ENCODE measurements at regions not wholly inside any gene's neighbourhood (a gene's known extent, or its start where the extent isn't known, plus 50 kb on each side); places are given as distances from the start of the nearest gene placed in this dataset.

DNA sequence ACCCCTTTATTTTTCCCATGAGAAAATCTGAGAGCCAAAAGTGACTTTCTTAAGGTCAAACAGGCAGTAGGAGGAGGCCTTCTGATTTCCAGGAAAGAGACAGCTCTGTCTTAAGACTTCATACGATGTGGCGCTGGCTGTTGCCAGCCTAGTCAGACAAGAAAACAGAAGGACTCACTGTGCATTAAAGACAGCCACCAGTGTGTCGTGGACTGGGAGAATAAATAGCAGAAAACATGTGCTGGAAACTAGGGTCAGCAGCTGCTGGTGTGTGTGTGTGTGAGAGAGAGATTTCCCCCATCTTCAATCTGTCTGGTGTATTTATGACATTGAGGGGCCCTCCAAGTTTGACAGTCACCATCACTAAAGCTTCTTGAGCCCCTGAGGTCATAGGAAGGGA is 708.6 kb upstream of the TMEM132C start:
- H2BK120ac ChIP-seq (replicated peaks; ENCODE audit: low read depth, low read length): no peak overlapping the region
- no peaks in the 10 kb centered on the region for H3K27me3 ChIP-seq (replicated peaks in 1 of 4; ENCODE audit: control insufficient read depth in 3 of 4, extremely low read depth in 1 of 4, insufficient read depth in 3 of 4, low read length in 3 of 4)
- no peak overlapping the region for H3K4ac ChIP-seq (replicated peaks; ENCODE audit: insufficient read length, low read depth, low read length)
- no peak overlapping the region for H4K91ac ChIP-seq (replicated peaks; ENCODE audit: insufficient read length, low read length)
- H3K56ac ChIP-seq (replicated peaks; ENCODE audit: insufficient read length, low read depth, low read length): no peak overlapping the region
- H3K18ac ChIP-seq (ENCODE audit: extremely low read depth, low read length): no peak overlapping the region
- H3K23ac ChIP-seq (ENCODE audit: insufficient read length): no peak overlapping the region
- no peaks in the 10 kb centered on the region for H3K79me1 ChIP-seq (ENCODE audit: low read depth, low read length)
- no peak overlapping the region for H2AFZ ChIP-seq (ENCODE audit: low read length)
- H2BK20ac ChIP-seq (ENCODE audit: low read length): no peak overlapping the region
- no peak overlapping the region for H3K14ac ChIP-seq (ENCODE audit: insufficient read length)
- no peak overlapping the region for H3K4me2 ChIP-seq (ENCODE audit: insufficient read depth in 1 of 2, low read depth in 2 of 2, low read length in 2 of 2)
- 83% methylated on average over 3 of the region's 3 CpGs; no CpG with 5 or more reads in 1 of the 2 experiments for WGBS, 2 experiments (ENCODE audit: extremely low coverage in 1 of 2, insufficient coverage in 1 of 2, insufficient read length in 1 of 2, insufficient replicate concordance in 2 of 2, low coverage in 1 of 2, low lambda C conversion rate in 2 of 2, missing lambda C conversion rate in 1 of 2)
- H2BK5ac ChIP-seq (ENCODE audit: low read depth, low read length): no peak overlapping the region
- ChIA-PET POLR2A (ENCODE audit: partially characterized antibody) (no interaction called here), CTCF (ENCODE audit: partially characterized antibody) (interaction anchor here (0.8 to 3.9 kb wide), 5 partner anchors 9 to 177 kb away, joined by 3 to 19 read pairs (median 4); no protein-coding TSS in a partner anchor)
- H4K20me1 ChIP-seq (replicated peaks in 1 of 2; ENCODE audit: control insufficient read depth in 1 of 2, insufficient read depth in 2 of 2, low read length in 2 of 2): no peaks in the 10 kb centered on the region
- no peaks in the 10 kb centered on the region for H3K23me2 ChIP-seq (ENCODE audit: low read depth, low read length)
- H3K79me2 ChIP-seq (ENCODE audit: control insufficient read depth in 1 of 2, insufficient read depth in 2 of 2, low read length in 2 of 2): no peaks in the 10 kb centered on the region
- H2BK15ac ChIP-seq (ENCODE audit: low read length): no peak overlapping the region
- peaks cover 0 to 3% (median 0%) of the 10 kb centered on the region in 4 experiments; a peak in 1 of 7 replicates for H3K4me1 ChIP-seq (replicated peaks in 1 of 4; ENCODE audit: control insufficient read depth in 3 of 4, insufficient read depth in 4 of 4, low read length in 3 of 4)
- no peak overlapping the region for H2AK5ac ChIP-seq (ENCODE audit: low read depth, low read length)
- no peak overlapping the region for H3K4me3 ChIP-seq (ENCODE audit: extremely low read depth in 1 of 4, insufficient read depth in 2 of 4, low read depth in 3 of 4, low read length in 4 of 4)
- H3K9ac ChIP-seq (replicated peaks in 1 of 4; ENCODE audit: extremely low read depth in 1 of 4, low read depth in 3 of 4, low read length in 3 of 4): no peak overlapping the region
- no peak for DNase-seq (ENCODE audit: low read depth in 1 of 2, low spot score in 2 of 2)
- no peak overlapping the region for H2BK12ac ChIP-seq (ENCODE audit: low read depth, low read length)
- H3K9me3 ChIP-seq (ENCODE audit: insufficient read depth in 2 of 2, low read depth in 1 of 2, low read length in 1 of 2): no peaks in the 10 kb centered on the region
- no peak overlapping the region for H4K8ac ChIP-seq (ENCODE audit: extremely low read depth, insufficient read depth, low read length)
- no peak overlapping the region for H4K5ac ChIP-seq (ENCODE audit: insufficient read length, low read depth, low read length)
- no peak for FAIRE-seq
- H3K36me3 ChIP-seq (ENCODE audit: control insufficient read depth in 2 of 4, insufficient read depth in 4 of 4, low read length in 3 of 4): no peaks in the 10 kb centered on the region
- H3K27ac ChIP-seq (ENCODE audit: low read depth, low read length): no peak overlapping the region
- TF ChIP-seq CTBP2 (IDR thresholded peaks at IDR 0.05; ENCODE audit: borderline replicate concordance, insufficient read depth, insufficient read length, low read length) (no peak), GTF2F1 (IDR thresholded peaks at IDR 0.05; ENCODE audit: borderline replicate concordance, low read depth, low read length) (no peak), RXRA (IDR thresholded peaks at IDR 0.05; ENCODE audit: insufficient read depth, low read depth, low read length) (no peak), GABPA (IDR thresholded peaks at IDR 0.05; ENCODE audit: borderline replicate concordance, insufficient read depth, low read length) (no peak), RFX5 (IDR thresholded peaks at IDR 0.05; ENCODE audit: borderline replicate concordance, low read depth, low read length) (no peak), CBX8 (IDR thresholded peaks at IDR 0.05; ENCODE audit: borderline replicate concordance, low read depth, low read length) (no peak), EZH2 (IDR thresholded peaks at IDR 0.05; ENCODE audit: low read depth, low read length, severe bottlenecking) (no peak), SIN3A (conservative IDR thresholded peaks at IDR 0.05 in 1 of 2, IDR thresholded peaks at IDR 0.05 in 1 of 2; ENCODE audit: low read depth in 1 of 2, low read length in 2 of 2) (no peak), ATF2 (IDR thresholded peaks at IDR 0.05; ENCODE audit: low read length) (no peak), SAP30 (IDR thresholded peaks at IDR 0.05; ENCODE audit: insufficient read depth, insufficient replicate concordance, low read length) (no peak), BACH1 (IDR thresholded peaks at IDR 0.05; ENCODE audit: low read length) (no peak)
